ENCODE measurements at regions not wholly inside any gene's neighbourhood (a gene's known extent, or its start where the extent isn't known, plus 50 kb on each side); places are given as distances from the start of the nearest gene placed in this dataset.

GRCh38 chr9:102778746-102779145 lies 216.4 kb upstream of the CYLC2 start:
- Histone ChIP-seq H3K36me3 (no peaks in the 10 kb centered on the region), H3K4me3 (no peak overlapping the region), H3K4me1 (peaks cover 0 to 10% (median 0%) of the 10 kb centered on the region in 4 donors), H3K27me3 (no peaks in the 10 kb centered on the region), H3K9me3 (no peaks in the 10 kb centered on the region), H3K27ac (no peak overlapping the region)
- intact Hi-C loops (cut with DNase I; ENCODE audit: low total_unique reads) = no loop called here
- DNase-seq = no peak
- TF ChIP-seq, protein P1, sequence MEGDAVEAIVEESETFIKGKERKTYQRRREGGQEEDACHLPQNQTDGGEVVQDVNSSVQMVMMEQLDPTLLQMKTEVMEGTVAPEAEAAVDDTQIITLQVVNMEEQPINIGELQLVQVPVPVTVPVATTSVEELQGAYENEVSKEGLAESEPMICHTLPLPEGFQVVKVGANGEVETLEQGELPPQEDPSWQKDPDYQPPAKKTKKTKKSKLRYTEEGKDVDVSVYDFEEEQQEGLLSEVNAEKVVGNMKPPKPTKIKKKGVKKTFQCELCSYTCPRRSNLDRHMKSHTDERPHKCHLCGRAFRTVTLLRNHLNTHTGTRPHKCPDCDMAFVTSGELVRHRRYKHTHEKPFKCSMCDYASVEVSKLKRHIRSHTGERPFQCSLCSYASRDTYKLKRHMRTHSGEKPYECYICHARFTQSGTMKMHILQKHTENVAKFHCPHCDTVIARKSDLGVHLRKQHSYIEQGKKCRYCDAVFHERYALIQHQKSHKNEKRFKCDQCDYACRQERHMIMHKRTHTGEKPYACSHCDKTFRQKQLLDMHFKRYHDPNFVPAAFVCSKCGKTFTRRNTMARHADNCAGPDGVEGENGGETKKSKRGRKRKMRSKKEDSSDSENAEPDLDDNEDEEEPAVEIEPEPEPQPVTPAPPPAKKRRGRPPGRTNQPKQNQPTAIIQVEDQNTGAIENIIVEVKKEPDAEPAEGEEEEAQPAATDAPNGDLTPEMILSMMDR (IDR thresholded peaks at IDR 0.05) = no peak

DNA sequence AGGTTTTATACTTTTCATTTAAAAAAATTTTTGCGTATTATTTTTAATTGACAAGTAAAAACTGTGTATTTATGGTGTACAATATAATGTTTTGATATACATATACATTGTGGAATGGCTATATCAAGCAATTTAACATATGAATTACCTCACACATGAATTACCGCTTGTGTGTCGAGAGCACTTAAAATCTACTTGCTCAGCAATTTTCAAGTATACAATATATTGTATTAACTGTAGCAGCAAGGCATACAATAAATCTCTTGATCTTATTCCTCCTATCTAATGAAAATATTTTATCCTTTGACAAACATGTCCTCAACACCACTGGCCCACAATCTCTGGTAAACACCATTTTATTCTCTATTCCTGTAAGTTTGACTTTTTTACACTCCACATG lies 224.4 kb upstream of the CYLC2 start:
- Histone ChIP-seq H3K36me3 (no peaks in the 10 kb centered on the region), H3K4me3 (no peak overlapping the region), H3K4me1 (no peaks in the 10 kb centered on the region), H3K27ac (no peak overlapping the region), H3K9me3 (no peaks in the 10 kb centered on the region), H3K27me3 (no peaks in the 10 kb centered on the region)
- intact Hi-C loops (cut with DNase I; ENCODE audit: low total_unique reads) = no loop called here
- no peak for DNase-seq
- TF ChIP-seq, protein P1 (IDR thresholded peaks at IDR 0.05) = no peak

GRCh38 chr9:102769307-102769706 lies 225.8 kb upstream of the CYLC2 start:
- H3K4me3 ChIP-seq = no peak overlapping the region
- no peaks in the 10 kb centered on the region for H3K9me3 ChIP-seq
- intact Hi-C loops (cut with DNase I; ENCODE audit: low total_unique reads) = no loop called here
- no peaks in the 10 kb centered on the region for H3K4me1 ChIP-seq
- DNase-seq = no peak
- no peaks in the 10 kb centered on the region for H3K36me3 ChIP-seq
- TF ChIP-seq, protein P1 (IDR thresholded peaks at IDR 0.05) = no peak
- no peaks in the 10 kb centered on the region for H3K27me3 ChIP-seq
- no peak overlapping the region for H3K27ac ChIP-seq

GRCh38 chr9:102768002-102768401 lies 227.1 kb upstream of the CYLC2 start:
- Histone ChIP-seq H3K4me1 (no peaks in the 10 kb centered on the region), H3K27me3 (no peaks in the 10 kb centered on the region), H3K4me3 (no peak overlapping the region), H3K9me3 (no peaks in the 10 kb centered on the region), H3K36me3 (no peaks in the 10 kb centered on the region), H3K27ac (no peak overlapping the region)
- TF ChIP-seq, protein P1 (IDR thresholded peaks at IDR 0.05) = no peak
- intact Hi-C loops (cut with DNase I; ENCODE audit: low total_unique reads) = no loop called here
- no peak for DNase-seq

DNA sequence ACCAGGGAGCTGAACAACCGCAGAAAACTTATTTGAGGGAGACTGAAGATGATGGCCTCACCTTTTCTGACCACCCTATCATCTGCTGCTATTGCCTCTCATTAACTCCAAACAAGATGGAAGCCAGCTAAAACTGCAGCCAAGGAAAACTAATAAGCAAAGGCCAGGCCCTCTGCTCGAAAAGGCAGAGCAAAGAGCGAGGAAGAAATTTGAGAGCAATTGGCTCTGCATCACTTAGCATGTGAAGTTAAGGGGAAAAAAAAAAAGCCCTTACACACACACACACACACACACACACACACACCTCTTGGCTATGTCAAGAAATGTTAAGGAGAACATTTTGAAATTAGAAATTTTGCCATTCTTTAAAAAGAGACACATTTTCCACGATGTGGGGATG lies 228.1 kb upstream of the CYLC2 start:
- TF ChIP-seq, protein P1 (IDR thresholded peaks at IDR 0.05) = no peak
- no peak overlapping the region for H3K27ac ChIP-seq
- no peaks in the 10 kb centered on the region for H3K36me3 ChIP-seq
- no peaks in the 10 kb centered on the region for H3K4me1 ChIP-seq
- no peak for DNase-seq
- intact Hi-C loops (cut with DNase I; ENCODE audit: low total_unique reads) = no loop called here
- no peaks in the 10 kb centered on the region for H3K27me3 ChIP-seq
- no peak overlapping the region for H3K4me3 ChIP-seq
- no peaks in the 10 kb centered on the region for H3K9me3 ChIP-seq

- no peaks in the 10 kb centered on the region for H3K9me3 ChIP-seq
- TF ChIP-seq, protein P1 (IDR thresholded peaks at IDR 0.05) = no peak
- no peaks in the 10 kb centered on the region for H3K36me3 ChIP-seq
- no peak for DNase-seq
- H3K4me3 ChIP-seq = no peak overlapping the region
- H3K4me1 ChIP-seq = no peaks in the 10 kb centered on the region
- H3K27me3 ChIP-seq = no peaks in the 10 kb centered on the region
- intact Hi-C loops (cut with DNase I; ENCODE audit: low total_unique reads) = no loop called here
- no peak overlapping the region for H3K27ac ChIP-seq
Observed at GRCh38 chr9:102740578-102740977, 254.6 kb upstream of the CYLC2 start.

Data from tibial artery (tissue), 4 donors.